Panc1 (cell line): ENCODE measurements at regions not wholly inside any gene's neighbourhood (a gene's known extent, or its start where the extent isn't known, plus 50 kb on each side); places are given as distances from the start of the nearest gene placed in this dataset.

ENCODE experiments used
- CTCF ChIP-seq: fragments of 450-650 bp; IDR thresholded peaks from 2 replicates; pipeline ENCODE4 v1.5.1; 2017; ENCODE audit warnings: mild to moderate bottlenecking
- POLR2AphosphoS5 ChIP-seq: IDR thresholded peaks from 2 replicates; pipeline ENCODE4 v1.6.1; 2012; ENCODE audit warnings: mild to moderate bottlenecking, low read depth, low read length, moderate library complexity
- REST ChIP-seq, 2 experiments: IDR thresholded peaks; 2 replicates each; pipeline ENCODE4 v1.6.1; 2011 to 2012; ENCODE audit warnings: low read depth in 2 of 2, control low read depth in 1 of 2, low read length in 1 of 2, mild to moderate bottlenecking in 1 of 2, moderate library complexity in 1 of 2; ENCODE audit not compliant: insufficient read depth in 1 of 2

DNA sequence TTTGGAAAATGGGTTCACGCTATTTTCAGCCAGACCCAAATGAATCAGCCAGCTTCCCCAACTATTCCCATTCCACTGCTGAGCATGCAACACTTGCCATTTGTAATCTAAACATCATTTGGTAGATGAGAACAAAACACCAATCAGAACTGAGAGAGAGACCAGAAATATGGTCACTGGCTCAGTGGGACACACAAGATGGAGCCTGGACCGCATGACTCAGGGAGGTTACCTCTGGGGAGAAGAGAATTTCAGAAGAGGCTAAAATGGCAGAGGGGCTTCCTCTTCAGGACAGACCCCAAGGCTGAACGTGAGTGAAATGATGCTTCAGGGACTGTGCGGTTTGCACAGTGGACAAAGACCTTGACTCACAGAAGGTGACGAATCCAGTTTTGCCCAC is 126.6 kb downstream of the URB2 start:
- TF ChIP-seq CTCF (no peak), POLR2AphosphoS5 (no peak), REST (IDR thresholded peaks at IDR 0.05; ENCODE audit: insufficient read depth in 1 of 2, low read depth in 2 of 2, low read length in 1 of 2) (no peak)
